A673 (cell line): ENCODE measurements at regions not wholly inside any gene's neighbourhood (a gene's known extent, or its start where the extent isn't known, plus 50 kb on each side); places are given as distances from the start of the nearest gene placed in this dataset.

Experiments used
- BruUV-seq: library from RNA; stranded (reverse); fragments of 400-500 nt; replicated peaks from 2 replicates; lab custom pipeline; 2021; lab: Mats Ljungman, UMichigan
- CTCF ChIA-PET: fragments of 300-600 bp; sonication (Branson Sonifier 250); formaldehyde crosslinking; loops from one replicate; lab custom pipeline; 2022; ENCODE audit warnings: antibody characterized with exemption; lab: Charles Lee
- POLR2A ChIA-PET: fragments of 300-600 bp; sonication (Branson Sonifier 250); formaldehyde crosslinking; loops from one replicate; lab custom pipeline; 2022; ENCODE audit warnings: antibody characterized with exemption; ENCODE audit not compliant: low non-redundant PET; lab: Charles Lee
- DNase-seq: peaks from one replicate; pipeline ENCODE4 v3.0.0-alpha.2; 2015; ENCODE audit warnings: low spot score
- H3K27ac ChIP-seq: fragments of 200-600 bp; sonication (generic); 2 replicates; pipeline ENCODE4 v1.5.1; 2016; ENCODE audit warnings: mixed run types, low read depth, mild to moderate bottlenecking, mixed read lengths, antibody characterized with exemption, low read length; ENCODE audit not compliant: poor library complexity, severe bottlenecking
- H3K27me3 ChIP-seq: fragments of 200-600 bp; sonication (generic); replicated peaks from 2 replicates; pipeline ENCODE4 v1.6.1; 2017; ENCODE audit warnings: mixed run types, low read depth, mild to moderate bottlenecking, mixed read lengths, antibody characterized with exemption, low read length; ENCODE audit not compliant: insufficient read depth, poor library complexity
- H3K36me3 ChIP-seq: fragments of 200-600 bp; sonication (generic); 2 replicates; pipeline ENCODE4 v1.6.1; 2016; ENCODE audit warnings: mixed run types, mild to moderate bottlenecking, mixed read lengths, antibody characterized with exemption, low read length; ENCODE audit not compliant: insufficient read depth, poor library complexity, severe bottlenecking
- H3K4me1 ChIP-seq: fragments of 200-600 bp; sonication (generic); 2 replicates; pipeline ENCODE4 v1.6.1; 2017; ENCODE audit warnings: mixed run types, mild to moderate bottlenecking, mixed read lengths, antibody characterized with exemption, low read length; ENCODE audit not compliant: insufficient read depth, poor library complexity, severe bottlenecking
- H3K4me3 ChIP-seq: fragments of 200-600 bp; sonication (generic); 2 replicates; pipeline ENCODE4 v1.5.1; 2016; ENCODE audit warnings: low read depth, mixed run types, mild to moderate bottlenecking, mixed read lengths, low read length; ENCODE audit not compliant: poor library complexity, severe bottlenecking
- H3K9me3 ChIP-seq: fragments of 200-600 bp; sonication (generic); 2 replicates; pipeline ENCODE4 v1.6.1; 2016; ENCODE audit warnings: mixed run types, low read depth, mild to moderate bottlenecking, mixed read lengths, antibody characterized with exemption, low read length; ENCODE audit not compliant: poor library complexity, severe bottlenecking
- CTCF ChIP-seq: fragments of 300-800, 200-600 bp; sonication (generic); conservative IDR thresholded peaks from 2 replicates; pipeline ENCODE4 v1.5.1; 2017; ENCODE audit warnings: low read depth, mild to moderate bottlenecking, antibody characterized with exemption, low read length, moderate library complexity, mixed read lengths
- EZH2 ChIP-seq: fragments of 200-600 bp; sonication (generic); IDR thresholded peaks from 2 replicates; pipeline ENCODE4 v1.6.1; 2017; ENCODE audit warnings: borderline replicate concordance, low read depth, mild to moderate bottlenecking, mixed read lengths, antibody characterized with exemption, low read length; ENCODE audit not compliant: poor library complexity, severe bottlenecking
- intact Hi-C: fragments of 100-400 bp; cut with micrococcal nuclease; formaldehyde crosslinking; loops from one replicate; pipeline ENCODE4 v1.10.0; 2022; ENCODE audit not compliant: unreplicated experiment

- H3K27ac ChIP-seq: no peak overlapping the region
- H3K27me3 ChIP-seq: no peaks in the 10 kb centered on the region
- no peaks in the 10 kb centered on the region for H3K9me3 ChIP-seq
- no peak overlapping the region for H3K4me3 ChIP-seq
- no peak for TF ChIP-seq CTCF
- TF ChIP-seq EZH2: no peak
- ChIA-PET CTCF (no interaction called here), POLR2A (no interaction called here)
- BruUV-seq: no TSS peak
- intact Hi-C loops: no loop called here
- H3K4me1 ChIP-seq: no peaks in the 10 kb centered on the region
- DNase-seq: no peak
- no peaks in the 10 kb centered on the region for H3K36me3 ChIP-seq
Observed at GRCh38 chr14:53260928-53261327, 107.8 kb upstream of the DDHD1 start.

GRCh38 chr14:53260286-53260685, 107.2 kb upstream of the DDHD1 start:
- Histone ChIP-seq H3K27ac (no peak overlapping the region), H3K36me3 (no peaks in the 10 kb centered on the region), H3K4me1 (no peaks in the 10 kb centered on the region), H3K4me3 (no peak overlapping the region), H3K9me3 (peaks cover 4% of the 10 kb centered on the region), H3K27me3 (no peaks in the 10 kb centered on the region)
- no peak for TF ChIP-seq CTCF
- TF ChIP-seq EZH2: no peak
- no peak for DNase-seq
- POLR2A ChIA-PET: no interaction called here
- intact Hi-C loops: no loop called here
- CTCF ChIA-PET: no interaction called here
- BruUV-seq: no TSS peak

GRCh38 chr14:53252141-53252540, 99.0 kb upstream of the DDHD1 start:
- no peaks in the 10 kb centered on the region for H3K36me3 ChIP-seq
- no peak for TF ChIP-seq EZH2
- no peak for TF ChIP-seq CTCF
- no peaks in the 10 kb centered on the region for H3K27me3 ChIP-seq
- no TSS peak for BruUV-seq
- intact Hi-C loops: no loop called here
- H3K9me3 ChIP-seq: peaks cover 4% of the 10 kb centered on the region
- no peak overlapping the region for H3K27ac ChIP-seq
- DNase-seq: no peak
- no peaks in the 10 kb centered on the region for H3K4me1 ChIP-seq
- ChIA-PET POLR2A (no interaction called here), CTCF (no interaction called here)
- no peak overlapping the region for H3K4me3 ChIP-seq
